Middle frontal gyrus (tissue), 1 donor: ENCODE measurements at regions not wholly inside any gene's neighbourhood (a gene's known extent, or its start where the extent isn't known, plus 50 kb on each side); places are given as distances from the start of the nearest gene placed in this dataset.
"Not testable (repeated sequence)": the region's sequence is repeated elsewhere in the genome, so short reads cannot be mapped to it uniquely, and the experiment has no call there.

Experiments
- DNase-seq: peaks from one replicate; pipeline ENCODE4 v3.0.0-alpha.2; 2015; ENCODE audit warnings: low spot score; ENCODE audit errors: extremely low spot score

GRCh38 chr16:52655916-52656315 lies 109.0 kb upstream of the TOX3 start:
- not testable (repeated sequence) for DNase-seq

GRCh38 chr16:52655156-52655555 lies 108.2 kb upstream of the TOX3 start:
- not testable (repeated sequence) for DNase-seq

- no peak for DNase-seq
These were observed 105.1 kb upstream of the TOX3 start for GRCh38 chr16:52652033-52652432.

DNA sequence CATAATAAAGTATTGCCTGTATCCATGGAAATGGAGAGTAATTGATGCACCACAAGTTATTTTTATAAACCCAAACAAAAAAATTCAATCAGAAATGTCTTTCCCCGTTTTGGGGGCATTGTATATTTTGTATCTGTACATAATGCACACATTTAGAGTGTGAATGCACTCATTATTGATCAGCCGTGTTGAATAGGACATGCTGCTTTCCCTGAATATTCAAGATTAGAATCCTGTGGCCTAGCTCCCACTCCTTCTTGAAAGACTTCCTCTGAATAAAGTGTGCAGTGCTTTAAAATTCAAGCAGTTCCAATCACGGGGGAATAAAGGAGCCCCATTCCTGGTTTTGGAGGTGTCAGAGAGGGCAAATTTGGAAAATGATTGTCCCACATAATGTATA lies 103.8 kb upstream of the TOX3 start:
- no peak for DNase-seq

GRCh38 chr16:52650318-52650717 lies 103.4 kb upstream of the TOX3 start:
- DNase-seq = no peak

GRCh38 chr16:52649870-52650269 lies 102.9 kb upstream of the TOX3 start:
- DNase-seq = no peak

- DNase-seq = no peak
These were observed 100.6 kb upstream of the TOX3 start for GRCh38 chr16:52647588-52647987.

DNA sequence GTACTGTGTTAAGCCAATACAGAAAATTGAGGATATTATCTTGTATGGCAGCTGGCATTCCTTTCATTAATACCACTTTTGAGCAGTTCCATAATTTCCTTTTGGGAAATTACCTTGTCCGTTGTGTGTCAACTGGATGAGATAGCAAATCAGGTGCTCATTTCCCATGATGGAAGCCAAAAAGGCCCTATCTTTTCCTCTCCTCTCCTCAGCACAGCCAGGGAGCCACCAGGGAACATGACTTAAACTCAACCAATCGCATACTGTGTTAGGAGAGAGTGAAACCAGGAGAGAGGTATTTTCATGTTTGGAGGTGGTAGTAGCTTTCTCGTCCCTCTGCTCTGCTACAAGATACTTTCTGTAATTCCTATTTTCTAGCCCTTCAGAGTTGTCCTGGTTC lies 96.1 kb upstream of the TOX3 start:
- no peak for DNase-seq

GRCh38 chr16:52634528-52634927 lies 87.6 kb upstream of the TOX3 start:
- no peak for DNase-seq

DNA sequence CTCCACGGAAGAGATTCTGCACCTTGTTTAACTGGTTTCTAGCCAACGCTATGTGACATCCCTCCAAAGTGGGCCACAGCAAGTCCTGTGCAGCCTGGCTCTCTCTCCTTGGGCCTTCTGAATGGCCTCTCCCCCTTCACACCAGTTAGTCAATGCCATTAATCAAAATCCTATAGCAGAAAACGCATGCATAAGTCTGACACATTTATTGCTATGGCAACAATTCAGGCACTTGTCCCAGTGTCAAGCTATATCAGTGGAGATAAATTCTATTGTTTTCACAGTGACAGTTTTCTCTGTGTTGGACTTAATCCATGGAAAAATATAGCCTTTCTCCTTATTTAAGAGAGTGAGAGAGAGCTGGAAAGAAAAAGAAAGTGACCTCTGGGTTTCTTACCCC lies 87.2 kb upstream of the TOX3 start:
- DNase-seq = no peak

GRCh38 chr16:52633230-52633629 lies 86.3 kb upstream of the TOX3 start:
- no peak for DNase-seq

DNA sequence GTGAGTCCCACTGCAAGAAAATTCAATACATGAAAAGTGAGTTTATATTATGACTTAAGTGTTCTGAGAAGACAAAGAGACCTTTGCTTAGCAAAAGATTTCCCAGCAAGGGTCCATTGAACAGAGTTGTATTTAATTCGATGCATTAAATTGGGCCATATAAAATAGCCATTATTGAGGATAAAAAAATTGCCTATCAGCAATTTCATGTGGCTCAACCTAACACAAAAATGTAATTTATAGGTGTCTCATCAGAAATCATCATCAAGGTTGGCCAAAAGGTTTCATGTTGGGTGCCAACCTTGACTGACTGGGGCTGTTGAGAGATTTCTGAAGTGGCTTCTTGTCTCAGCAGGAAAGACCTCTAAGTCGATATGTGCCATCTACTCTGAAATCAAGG lies 84.8 kb upstream of the TOX3 start:
- no peak for DNase-seq

- no peak for DNase-seq
These were observed 83.8 kb upstream of the TOX3 start for GRCh38 chr16:52630711-52631110.

DNA sequence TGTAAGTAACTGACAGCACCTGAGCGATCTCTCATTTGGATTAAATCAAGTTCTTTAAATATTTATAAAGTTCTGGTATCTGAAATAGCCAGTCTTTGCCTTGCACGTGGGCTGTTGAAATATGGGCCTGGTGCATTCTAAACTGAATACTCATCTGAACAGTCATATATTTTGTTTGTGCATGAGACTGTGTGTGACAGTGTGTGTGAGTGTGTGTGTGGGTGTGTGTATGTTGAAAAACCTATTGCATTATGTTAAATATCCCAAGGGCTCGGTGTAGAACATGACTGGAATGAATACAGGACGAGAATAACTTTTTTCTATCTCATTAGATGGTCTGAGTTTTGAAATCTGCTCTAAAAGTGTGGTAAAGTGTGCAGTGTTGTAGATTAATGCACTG lies 82.4 kb upstream of the TOX3 start:
- DNase-seq = no peak

DNA sequence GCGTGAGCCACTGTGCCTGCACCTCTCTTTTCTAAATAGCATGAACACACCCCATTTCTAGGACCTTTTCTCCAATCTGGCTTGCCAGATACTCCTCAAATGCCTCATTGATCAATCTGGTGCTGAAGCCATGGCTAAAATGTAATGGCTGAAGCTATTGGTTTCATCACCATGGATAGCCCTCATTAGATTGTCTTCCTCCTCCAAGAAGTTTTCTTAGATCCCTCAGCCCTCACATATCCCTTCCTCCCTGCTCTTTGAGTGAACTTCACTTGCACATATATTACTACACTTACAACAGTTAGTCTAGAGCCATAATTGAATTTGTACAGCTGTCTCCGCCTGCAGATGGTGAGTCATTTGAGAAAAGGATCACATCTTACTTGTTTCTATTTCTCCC lies 77.9 kb upstream of the TOX3 start:
- no peak for DNase-seq

DNA sequence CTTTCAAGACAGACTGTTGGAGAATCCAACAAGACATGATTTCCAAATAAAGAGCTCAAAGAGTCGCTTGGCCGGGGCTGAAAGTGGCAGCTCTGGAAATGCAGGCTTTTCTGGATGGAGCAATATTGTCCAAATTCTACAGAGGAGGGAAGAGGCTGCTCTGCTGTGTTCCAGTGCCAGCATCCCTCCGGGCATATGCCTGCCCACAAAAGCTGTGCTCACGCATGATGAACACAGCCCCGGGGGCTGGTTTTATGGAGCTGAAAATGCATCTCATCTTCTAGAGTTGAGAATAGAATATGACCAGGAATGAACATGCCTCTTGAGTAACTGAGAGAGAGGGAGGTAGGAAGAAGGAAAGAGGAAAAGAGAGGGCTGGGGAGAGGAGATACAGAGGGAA lies 74.7 kb upstream of the TOX3 start:
- no peak for DNase-seq

- no peak for DNase-seq
These were observed 72.0 kb upstream of the TOX3 start for GRCh38 chr16:52618753-52619497.

- no peak for DNase-seq
These were observed 70.6 kb upstream of the TOX3 start for GRCh38 chr16:52617591-52617990.

- DNase-seq = no peak
These were observed 66.6 kb upstream of the TOX3 start for GRCh38 chr16:52613508-52613907.

GRCh38 chr16:52611817-52612673 lies 65.1 kb upstream of the TOX3 start:
- DNase-seq = no peak

DNA sequence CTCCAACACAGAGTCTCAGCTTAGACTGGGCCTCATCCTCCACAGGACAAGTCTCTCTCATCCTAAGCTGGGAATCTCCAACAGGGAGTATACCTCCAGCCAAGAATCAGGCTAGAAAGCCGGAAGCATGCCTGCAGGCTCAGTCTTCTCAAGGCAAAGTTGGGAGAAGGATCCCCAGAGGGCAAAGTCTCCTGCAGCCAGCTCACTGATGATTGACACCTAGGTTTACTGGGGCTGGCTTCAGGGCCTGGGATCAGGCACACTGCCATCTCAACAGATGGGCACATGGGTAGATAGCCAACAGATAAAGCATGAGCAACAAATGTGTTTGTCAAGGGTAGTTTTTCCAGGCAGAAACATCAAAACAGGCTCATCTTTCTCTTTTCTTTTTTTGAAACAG lies 56.1 kb upstream of the TOX3 start:
- no peak for DNase-seq

GRCh38 chr16:52597772-52598483 lies 51.0 kb upstream of the TOX3 start:
- DNase-seq = no peak
